Lung (tissue), 11 donors: ENCODE measurements at regions not wholly inside any gene's neighbourhood (a gene's known extent, or its start where the extent isn't known, plus 50 kb on each side); places are given as distances from the start of the nearest gene placed in this dataset.
"Not testable (repeated sequence)": the region's sequence is repeated elsewhere in the genome, so short reads cannot be mapped to it uniquely, and the experiment has no call there.

Source experiments
- ATAC-seq: fragments of 200-7000 bp; cut with Tn5 transposase; one replicate; pipeline ENCODE4 v1.9.1; 2020; ENCODE audit warnings: moderate number of reproducible peaks; ENCODE audit not compliant: insufficient read depth, low FRiP score
- DNase-seq, 3 donors: peaks; one replicate each; pipeline ENCODE4 v3.0.0-alpha.2; 2013 to 2017
- H3K27ac ChIP-seq, 2 donors: one replicate each; pipeline ENCODE4 v1.5.1; 2013; ENCODE audit warnings: mild to moderate bottlenecking in 2 of 2, moderate library complexity in 2 of 2, control low read depth in 1 of 2, inconsistent platforms in 1 of 2, low read depth in 1 of 2, low read length in 1 of 2
- H3K27me3 ChIP-seq, 3 donors: one replicate each; pipeline ENCODE4 v1.5.1; 2013; ENCODE audit warnings: low read length in 2 of 3; ENCODE audit not compliant: control insufficient read depth in 3 of 3, insufficient read depth in 3 of 3
- H3K36me3 ChIP-seq, 4 donors: one replicate each; pipeline ENCODE4 v1.5.1; 2013; ENCODE audit warnings: low read length in 4 of 4, mild to moderate bottlenecking in 1 of 4, moderate library complexity in 1 of 4; ENCODE audit not compliant: control insufficient read depth in 4 of 4, insufficient read depth in 4 of 4
- H3K4me1 ChIP-seq, 5 donors: one replicate each; pipeline ENCODE4 v1.5.1; 2013; ENCODE audit warnings: low read length in 5 of 5, mild to moderate bottlenecking in 2 of 5, moderate library complexity in 1 of 5; ENCODE audit not compliant: control insufficient read depth in 5 of 5, insufficient read depth in 5 of 5
- H3K4me3 ChIP-seq: one replicate; pipeline ENCODE4 v1.5.1; 2013; ENCODE audit warnings: mild to moderate bottlenecking, control low read depth, moderate library complexity
- H3K9ac ChIP-seq, 2 donors: one replicate each; pipeline ENCODE4 v1.5.1; 2013; ENCODE audit warnings: low read length in 2 of 2, control low read depth in 1 of 2; ENCODE audit not compliant: insufficient read depth in 1 of 2
- H3K9me3 ChIP-seq, 4 donors: one replicate each; pipeline ENCODE4 v1.5.1; 2013; ENCODE audit warnings: low read length in 3 of 4, mild to moderate bottlenecking in 1 of 4, moderate library complexity in 1 of 4; ENCODE audit not compliant: control insufficient read depth in 4 of 4, insufficient read depth in 3 of 4
- WGBS, 2 donors: extraction: QIAGEN DNeasy Blood & Tissue Kit; methylation state at CpG; one replicate each; pipeline ENCODE4 v1.1.7; 2013; 5-methylcytosine and 5-hydroxymethylcytosine counted together
- TF ChIP-seq, protein P1 (sequence below): IDR thresholded peaks from 2 replicates; pipeline ENCODE4 v1.5.1; 2012; ENCODE audit warnings: mild to moderate bottlenecking; ENCODE audit errors: control extremely low read depth, extremely low read depth
- donor health status: control.
- donor health status: control.
- donor health status: Bipolar disorder and iron deficiency.
- donor health status: healthy.
- donor health status: DM: yes; HTN: yes; CAD: no.

DNA sequence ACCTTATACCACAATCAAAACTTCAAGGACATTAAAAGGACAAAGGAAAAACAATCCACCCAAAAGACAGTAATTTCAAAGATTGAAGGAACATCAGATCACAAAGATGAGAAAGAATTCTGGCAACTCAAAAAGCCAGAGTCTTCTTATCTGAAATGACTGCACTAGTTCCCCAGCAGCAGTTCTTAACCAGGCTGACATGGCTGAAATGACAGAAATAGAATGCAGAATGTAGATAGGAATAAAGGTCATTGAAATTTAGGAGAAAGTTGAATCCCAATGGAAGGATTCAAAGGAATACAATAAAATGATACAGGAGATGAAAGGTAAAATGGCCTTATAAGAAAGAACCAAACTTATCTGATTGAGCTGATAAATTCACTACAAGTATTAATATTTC, 231.4 kb downstream of the CD109 start:
- Histone ChIP-seq H3K27me3 (no peaks in the 10 kb centered on the region), H3K27ac (no peak overlapping the region), H3K4me1 (no peaks in the 10 kb centered on the region), H3K4me3 (no peak overlapping the region), H3K9me3 (peaks cover 0 to 14% (median 9%) of the 10 kb centered on the region in 4 donors), H3K9ac (no peak overlapping the region), H3K36me3 (no peaks in the 10 kb centered on the region)
- TF ChIP-seq, protein P1, sequence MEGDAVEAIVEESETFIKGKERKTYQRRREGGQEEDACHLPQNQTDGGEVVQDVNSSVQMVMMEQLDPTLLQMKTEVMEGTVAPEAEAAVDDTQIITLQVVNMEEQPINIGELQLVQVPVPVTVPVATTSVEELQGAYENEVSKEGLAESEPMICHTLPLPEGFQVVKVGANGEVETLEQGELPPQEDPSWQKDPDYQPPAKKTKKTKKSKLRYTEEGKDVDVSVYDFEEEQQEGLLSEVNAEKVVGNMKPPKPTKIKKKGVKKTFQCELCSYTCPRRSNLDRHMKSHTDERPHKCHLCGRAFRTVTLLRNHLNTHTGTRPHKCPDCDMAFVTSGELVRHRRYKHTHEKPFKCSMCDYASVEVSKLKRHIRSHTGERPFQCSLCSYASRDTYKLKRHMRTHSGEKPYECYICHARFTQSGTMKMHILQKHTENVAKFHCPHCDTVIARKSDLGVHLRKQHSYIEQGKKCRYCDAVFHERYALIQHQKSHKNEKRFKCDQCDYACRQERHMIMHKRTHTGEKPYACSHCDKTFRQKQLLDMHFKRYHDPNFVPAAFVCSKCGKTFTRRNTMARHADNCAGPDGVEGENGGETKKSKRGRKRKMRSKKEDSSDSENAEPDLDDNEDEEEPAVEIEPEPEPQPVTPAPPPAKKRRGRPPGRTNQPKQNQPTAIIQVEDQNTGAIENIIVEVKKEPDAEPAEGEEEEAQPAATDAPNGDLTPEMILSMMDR: no peak
- DNase-seq (no peak), ATAC-seq (no peak)

- not testable (repeated sequence) for DNase-seq, H3K27ac ChIP-seq, ATAC-seq, H3K4me3 ChIP-seq, H3K27me3 ChIP-seq, H3K9ac ChIP-seq, H3K36me3 ChIP-seq, H3K4me1 ChIP-seq
- 92 to 93% methylated on average over 11 to 17 of the region's 17 CpGs for WGBS, 2 donors
- peaks cover 0 to 14% (median 9%) of the 10 kb centered on the region in 4 donors for H3K9me3 ChIP-seq
Measured at GRCh38 chr6:73925703-73926102, 229.7 kb downstream of the CD109 start.

DNA sequence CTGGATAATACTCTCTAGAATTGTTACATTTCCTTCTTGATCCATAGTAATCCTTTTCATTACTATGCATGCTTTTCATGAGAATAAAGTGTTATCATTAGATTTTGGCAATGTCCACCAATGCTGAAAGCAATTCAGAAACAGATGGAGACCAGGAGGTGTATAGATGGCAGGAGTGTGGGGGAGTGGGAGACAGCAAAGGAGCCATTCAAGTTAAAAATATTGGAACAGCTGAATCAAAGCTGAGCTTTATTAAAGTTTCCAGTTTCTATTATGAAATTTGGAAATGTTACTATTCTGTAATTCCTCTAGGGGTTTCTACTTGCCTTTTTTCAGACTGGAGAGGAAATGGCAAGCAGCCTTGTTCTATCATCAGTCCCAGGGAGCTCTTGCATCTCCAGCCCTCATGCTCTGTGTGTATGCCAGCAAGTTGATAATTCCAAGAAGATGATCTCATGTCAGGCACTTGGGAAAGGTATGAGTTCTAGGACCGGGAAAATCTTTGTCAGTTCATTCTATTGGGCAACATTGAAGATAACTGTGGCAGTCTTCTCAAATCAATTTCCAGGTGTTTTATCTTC, 228.0 kb downstream of the CD109 start:
- no peak overlapping the region for H3K9ac ChIP-seq
- no peak overlapping the region for H3K4me3 ChIP-seq
- TF ChIP-seq, protein P1: no peak
- no peak overlapping the region for H3K27ac ChIP-seq
- no peak for ATAC-seq
- no peaks in the 10 kb centered on the region for H3K4me1 ChIP-seq
- DNase-seq: no peak
- peaks cover 0 to 9% (median 5%) of the 10 kb centered on the region in 4 donors for H3K9me3 ChIP-seq
- H3K27me3 ChIP-seq: no peaks in the 10 kb centered on the region
- 84 to 88% methylated on average over 1 of the region's 1 CpG for WGBS, 2 donors
- no peaks in the 10 kb centered on the region for H3K36me3 ChIP-seq

GRCh38 chr6:73903155-73903554, 207.2 kb downstream of the CD109 start:
- Histone ChIP-seq H3K36me3 (no peaks in the 10 kb centered on the region), H3K9me3 (peaks cover 0 to 19% (median 2%) of the 10 kb centered on the region in 4 donors), H3K9ac (no peak overlapping the region), H3K27ac (no peak overlapping the region), H3K4me3 (no peak overlapping the region), H3K4me1 (no peaks in the 10 kb centered on the region), H3K27me3 (no peaks in the 10 kb centered on the region)
- ATAC-seq (no peak), DNase-seq (no peak)
- WGBS, 2 donors: 84 to 93% methylated on average over 13 to 14 of the region's 14 CpGs
- TF ChIP-seq, protein P1: no peak
